Vagina (tissue), 2 donors: ENCODE measurements at regions not wholly inside any gene's neighbourhood (a gene's known extent, or its start where the extent isn't known, plus 50 kb on each side); places are given as distances from the start of the nearest gene placed in this dataset.
"Not testable (repeated sequence)": the region's sequence is repeated elsewhere in the genome, so short reads cannot be mapped to it uniquely, and the experiment has no call there.

Source experiments
- DNase-seq, 2 donors: peaks; one replicate each; pipeline ENCODE4 v3.0.0-alpha.2; 2017; ENCODE audit errors: extremely low spot score in 2 of 2
- H3K27ac ChIP-seq: fragments of 200-600 bp; sonication (generic); one replicate; pipeline ENCODE4 v1.5.1; 2019
- H3K27me3 ChIP-seq: fragments of 200-600 bp; sonication (generic); one replicate; pipeline ENCODE4 v1.5.1; 2019
- H3K36me3 ChIP-seq, 2 donors: fragments of 200-600 bp; sonication (generic); one replicate each; pipeline ENCODE4 v1.5.1; 2017 to 2019
- H3K4me1 ChIP-seq: fragments of 200-600 bp; sonication (generic); one replicate; pipeline ENCODE4 v1.5.1; 2019
- H3K4me3 ChIP-seq, 2 donors: fragments of 200-600 bp; sonication (generic); 1 replicate in 1 of 2; 2 replicates in 1 of 2; pipeline ENCODE4 v1.5.1; 2016 to 2019
- H3K9me3 ChIP-seq: fragments of 200-600 bp; sonication (generic); one replicate; pipeline ENCODE4 v1.5.1; 2019
- CTCF ChIP-seq, 3 experiments: fragments of 450-650 bp in 2 of 3; fragments of 200-600 bp in 1 of 3; sonication (generic) in 1 of 3; IDR thresholded peaks; one replicate each; pipeline ENCODE4 v1.5.1; 2017 to 2019; ENCODE audit warnings: antibody characterized with exemption in 3 of 3, mild to moderate bottlenecking in 2 of 3, moderate library complexity in 2 of 3
- POLR2A ChIP-seq, 2 donors: fragments of 450-650 bp; IDR thresholded peaks; one replicate each; pipeline ENCODE4 v1.6.1; 2017; ENCODE audit warnings: antibody characterized with exemption in 2 of 2, mild to moderate bottlenecking in 2 of 2, moderate library complexity in 2 of 2
- POLR2AphosphoS5 ChIP-seq, 2 donors: sonication (generic); formaldehyde crosslinking; IDR thresholded peaks; one replicate each; pipeline ENCODE4 v1.9.0; 2017; ENCODE audit warnings: antibody characterized with exemption in 2 of 2, mild to moderate bottlenecking in 2 of 2, low read depth in 1 of 2; ENCODE audit not compliant: insufficient read depth in 1 of 2
- intact Hi-C: fragments of 100-400 bp; cut with DNase I; formaldehyde crosslinking; loops from one replicate; pipeline ENCODE4 v1.15.1; 2023

- Histone ChIP-seq H3K9me3 (no peaks in the 10 kb centered on the region), H3K4me3 (no peak overlapping the region), H3K27ac (no peak overlapping the region), H3K4me1 (peaks cover 16% of the 10 kb centered on the region), H3K36me3 (no peaks in the 10 kb centered on the region), H3K27me3 (no peaks in the 10 kb centered on the region)
- intact Hi-C loops: no loop called here
- TF ChIP-seq CTCF (IDR thresholded peaks at IDR 0.05): no peak
- peak in 1 of 2 donors; percentile 91 for DNase-seq
These were observed 190.3 kb downstream of the ANKRD60 start for GRCh38 chr20:58038123-58038654.

- TF ChIP-seq CTCF (IDR thresholded peaks at IDR 0.05) (no peak), POLR2A (IDR thresholded peaks at IDR 0.05) (no peak), POLR2AphosphoS5 (IDR thresholded peaks at IDR 0.05; ENCODE audit: insufficient read depth in 1 of 2, low read depth in 1 of 2) (no peak)
- Histone ChIP-seq H3K27me3 (no peaks in the 10 kb centered on the region), H3K9me3 (no peaks in the 10 kb centered on the region), H3K4me1 (peaks cover 10% of the 10 kb centered on the region), H3K36me3 (no peaks in the 10 kb centered on the region), H3K4me3 (no peak overlapping the region), H3K27ac (no peak overlapping the region)
- no peak for DNase-seq
- intact Hi-C loops: no loop called here
These were observed 190.8 kb downstream of the ANKRD60 start for GRCh38 chr20:58037631-58038030.

GRCh38 chr20:58033026-58033536 lies 195.4 kb downstream of the ANKRD60 start:
- no peaks in the 10 kb centered on the region for H3K4me1 ChIP-seq
- DNase-seq: peak; percentile 78 to 91
- no peaks in the 10 kb centered on the region for H3K9me3 ChIP-seq
- intact Hi-C loops: no loop called here
- TF ChIP-seq CTCF (IDR thresholded peaks at IDR 0.05): no peak
- no peak overlapping the region for H3K4me3 ChIP-seq
- H3K27me3 ChIP-seq: no peaks in the 10 kb centered on the region
- H3K27ac ChIP-seq: no peak overlapping the region
- no peaks in the 10 kb centered on the region for H3K36me3 ChIP-seq

GRCh38 chr20:58032599-58032998 lies 195.9 kb downstream of the ANKRD60 start:
- H3K36me3 ChIP-seq: no peaks in the 10 kb centered on the region
- H3K27ac ChIP-seq: no peak overlapping the region
- H3K27me3 ChIP-seq: no peaks in the 10 kb centered on the region
- no peaks in the 10 kb centered on the region for H3K9me3 ChIP-seq
- no peak for DNase-seq
- intact Hi-C loops: no loop called here
- H3K4me3 ChIP-seq: no peak overlapping the region
- TF ChIP-seq POLR2AphosphoS5 (IDR thresholded peaks at IDR 0.05; ENCODE audit: insufficient read depth in 1 of 2, low read depth in 1 of 2): no peak
- TF ChIP-seq POLR2A (IDR thresholded peaks at IDR 0.05): no peak
- no peak for TF ChIP-seq CTCF (IDR thresholded peaks at IDR 0.05)
- H3K4me1 ChIP-seq: no peaks in the 10 kb centered on the region

- H3K36me3 ChIP-seq, DNase-seq, H3K27ac ChIP-seq, intact Hi-C loops, H3K27me3 ChIP-seq, H3K4me3 ChIP-seq, H3K4me1 ChIP-seq, H3K9me3 ChIP-seq: not testable (repeated sequence)
These were observed 197.1 kb downstream of the ANKRD60 start for GRCh38 chr20:58031350-58031749.

- Histone ChIP-seq H3K4me3 (no peak overlapping the region), H3K9me3 (no peaks in the 10 kb centered on the region), H3K27ac (no peak overlapping the region), H3K36me3 (no peaks in the 10 kb centered on the region), H3K4me1 (no peaks in the 10 kb centered on the region), H3K27me3 (no peaks in the 10 kb centered on the region)
- TF ChIP-seq POLR2A (IDR thresholded peaks at IDR 0.05) (no peak), CTCF (IDR thresholded peaks at IDR 0.05) (no peak), POLR2AphosphoS5 (IDR thresholded peaks at IDR 0.05; ENCODE audit: insufficient read depth in 1 of 2, low read depth in 1 of 2) (no peak)
- intact Hi-C loops: no loop called here
- DNase-seq: peak in 1 of 2 donors; percentile 11
These were observed 200.3 kb downstream of the ANKRD60 start for GRCh38 chr20:58028123-58028522.
